ENCODE measurements at regions not wholly inside any gene's neighbourhood (a gene's known extent, or its start where the extent isn't known, plus 50 kb on each side); places are given as distances from the start of the nearest gene placed in this dataset.

GRCh38 chr6:21992178-21992967 is 304.5 kb downstream of the PRL start:
- Histone ChIP-seq H3K9ac (ENCODE audit: extremely low read depth, low read length, poor library complexity, severe bottlenecking) (no peak overlapping the region), H3K4me1 (ENCODE audit: control insufficient read depth, insufficient read depth, low read length) (no peaks in the 10 kb centered on the region), H3K27ac (ENCODE audit: low read depth, low read length) (no peak overlapping the region), H3K4me3 (ENCODE audit: low read length) (no peak overlapping the region), H3K9me3 (ENCODE audit: control insufficient read depth, low read length) (no peaks in the 10 kb centered on the region), H3K27me3 (ENCODE audit: control insufficient read depth, insufficient read depth, low read length, poor library complexity, severe bottlenecking) (no peaks in the 10 kb centered on the region), H3K36me3 (ENCODE audit: control insufficient read depth, insufficient read depth, low read length) (peaks cover 47% of the 10 kb centered on the region)
- TF ChIP-seq CTCF (conservative IDR thresholded peaks at IDR 0.05) = no peak
- H3K36me3 Mint-ChIP-seq (ENCODE audit: low read depth) = peaks cover 6% of the 10 kb centered on the region
- peak overlapping the region; percentile 27 for H3K27ac Mint-ChIP-seq
- H3K4me1 Mint-ChIP-seq = peaks cover 37% of the 10 kb centered on the region
- H3K27me3 Mint-ChIP-seq (ENCODE audit: insufficient read depth) = no peaks in the 10 kb centered on the region
- no peak overlapping the region for H3K4me3 Mint-ChIP-seq
- DNase-seq = no peak
- H3K9me3 Mint-ChIP-seq = no peaks in the 10 kb centered on the region
- WGBS, 2 experiments (ENCODE audit: insufficient coverage in 1 of 2, insufficient read length in 1 of 2) = 93 to 98% methylated on average over 5 to 6 of the region's 6 CpGs

DNA sequence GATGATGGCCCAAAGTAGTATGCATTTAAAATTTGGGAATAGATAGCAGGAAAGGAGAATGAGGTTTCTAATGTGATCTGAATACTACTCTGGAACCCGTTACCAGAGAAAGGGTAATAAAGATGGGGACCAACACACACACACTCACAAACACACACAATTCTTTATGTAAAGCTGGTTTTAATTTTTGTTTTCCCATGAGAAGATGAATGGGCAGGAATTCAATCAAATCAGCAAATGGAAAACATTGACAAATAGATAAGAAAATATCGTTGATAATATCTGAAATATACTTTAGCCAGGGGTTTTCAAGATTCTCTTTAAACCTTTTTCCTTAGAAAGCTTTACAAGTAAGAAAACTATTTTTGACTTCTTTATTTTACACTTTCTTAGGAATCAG is 303.0 kb downstream of the PRL start:
- DNase-seq = no peak
- Mint-ChIP-seq H3K27me3 (ENCODE audit: insufficient read depth) (no peaks in the 10 kb centered on the region), H3K4me3 (no peak overlapping the region), H3K4me1 (peaks cover 47% of the 10 kb centered on the region), H3K36me3 (ENCODE audit: low read depth) (peaks cover 3% of the 10 kb centered on the region), H3K9me3 (no peaks in the 10 kb centered on the region), H3K27ac (no peak overlapping the region)
- WGBS, 2 experiments (ENCODE audit: insufficient coverage in 1 of 2, insufficient read length in 1 of 2) = 100% methylated on average over 1 of the region's 2 CpGs; no CpG with 5 or more reads in 1 of the 2 experiments
- Histone ChIP-seq H3K27me3 (ENCODE audit: control insufficient read depth, insufficient read depth, low read length, poor library complexity, severe bottlenecking) (no peaks in the 10 kb centered on the region), H3K9me3 (ENCODE audit: control insufficient read depth, low read length) (no peaks in the 10 kb centered on the region), H3K36me3 (ENCODE audit: control insufficient read depth, insufficient read depth, low read length) (peaks cover 45% of the 10 kb centered on the region), H3K4me1 (ENCODE audit: control insufficient read depth, insufficient read depth, low read length) (no peaks in the 10 kb centered on the region), H3K9ac (ENCODE audit: extremely low read depth, low read length, poor library complexity, severe bottlenecking) (no peak overlapping the region), H3K27ac (ENCODE audit: low read depth, low read length) (no peak overlapping the region), H3K4me3 (ENCODE audit: low read length) (no peak overlapping the region)
- TF ChIP-seq CTCF (conservative IDR thresholded peaks at IDR 0.05) = no peak

DNA sequence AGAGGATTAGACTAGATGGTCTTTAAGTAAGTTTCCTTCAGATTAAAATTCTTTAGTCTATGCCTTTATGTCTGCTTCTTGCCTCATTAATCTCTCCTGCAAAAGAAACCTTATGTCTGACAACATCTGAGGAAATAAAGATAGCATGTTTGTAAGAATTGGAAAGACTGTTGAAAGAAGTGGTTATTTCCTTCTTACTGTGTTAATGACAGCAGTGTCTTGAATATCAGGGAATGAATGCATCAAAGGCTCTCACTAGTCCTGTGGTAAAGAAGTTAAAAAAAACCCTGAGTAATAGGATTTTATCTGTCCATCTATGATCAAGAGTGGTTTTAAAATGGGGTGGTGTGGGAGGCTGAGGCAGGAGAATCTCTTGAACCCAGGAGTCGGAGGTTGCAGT is 302.0 kb downstream of the PRL start:
- Mint-ChIP-seq H3K4me1 (peaks cover 54% of the 10 kb centered on the region), H3K36me3 (ENCODE audit: low read depth) (peaks cover 7% of the 10 kb centered on the region), H3K27me3 (ENCODE audit: insufficient read depth) (no peaks in the 10 kb centered on the region), H3K27ac (no peak overlapping the region), H3K4me3 (no peak overlapping the region), H3K9me3 (no peaks in the 10 kb centered on the region)
- no peak for DNase-seq
- no peak overlapping the region for H3K9ac ChIP-seq (ENCODE audit: extremely low read depth, low read length, poor library complexity, severe bottlenecking)
- peaks cover 54% of the 10 kb centered on the region for H3K36me3 ChIP-seq (ENCODE audit: control insufficient read depth, insufficient read depth, low read length)
- no peak for TF ChIP-seq CTCF (conservative IDR thresholded peaks at IDR 0.05)
- H3K27ac ChIP-seq (ENCODE audit: low read depth, low read length) = no peak overlapping the region
- WGBS, 2 experiments (ENCODE audit: insufficient coverage in 1 of 2, insufficient read length in 1 of 2) = 100% methylated on average over 1 of the region's 1 CpG; no CpG with 5 or more reads in 1 of the 2 experiments
- no peaks in the 10 kb centered on the region for H3K9me3 ChIP-seq (ENCODE audit: control insufficient read depth, low read length)
- no peak overlapping the region for H3K4me3 ChIP-seq (ENCODE audit: low read length)
- no peaks in the 10 kb centered on the region for H3K4me1 ChIP-seq (ENCODE audit: control insufficient read depth, insufficient read depth, low read length)
- H3K27me3 ChIP-seq (ENCODE audit: control insufficient read depth, insufficient read depth, low read length, poor library complexity, severe bottlenecking) = no peaks in the 10 kb centered on the region

Data from endodermal cell (in vitro differentiated cells).